ENCODE measurements at regions not wholly inside any gene's neighbourhood (a gene's known extent, or its start where the extent isn't known, plus 50 kb on each side); places are given as distances from the start of the nearest gene placed in this dataset.

DNA sequence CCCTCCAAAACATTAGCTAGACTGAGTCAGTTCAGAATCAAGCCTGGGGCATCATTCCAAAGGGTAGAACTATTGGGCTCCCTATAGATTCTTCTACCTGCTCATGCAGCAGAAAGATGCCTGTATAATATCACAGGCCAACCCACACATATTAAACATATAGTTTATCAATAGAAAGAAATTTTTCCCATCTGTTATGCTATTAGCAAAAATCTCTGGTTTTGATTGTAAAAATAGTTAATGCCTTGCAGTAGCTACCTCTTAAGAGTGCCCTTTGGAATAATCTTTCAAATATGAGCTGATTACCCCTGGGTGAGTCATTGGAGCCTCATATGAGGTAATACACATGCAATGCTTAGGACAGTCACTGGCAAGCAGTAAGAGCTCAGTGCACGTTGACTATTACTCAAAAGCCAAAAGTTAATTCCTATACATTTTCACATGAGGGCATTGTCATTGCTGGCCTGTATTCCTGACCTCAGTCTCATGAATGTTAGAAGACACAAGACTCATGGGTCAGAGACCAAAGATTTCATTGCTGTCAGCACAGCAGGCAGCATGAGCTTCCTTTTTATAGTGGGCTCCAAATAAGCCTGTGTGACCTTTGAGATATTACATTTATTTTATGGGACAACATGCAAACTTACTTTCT is 180.0 kb downstream of the FGFR2 start:
- in situ Hi-C loops (cut with HindIII; ENCODE audit: low pct_ligation_motif_present, low sequenced_read_pairs), result no loop called here
- DNase-seq, result no peak
- H3K36me3 ChIP-seq (replicated peaks), result no peaks in the 10 kb centered on the region

DNA sequence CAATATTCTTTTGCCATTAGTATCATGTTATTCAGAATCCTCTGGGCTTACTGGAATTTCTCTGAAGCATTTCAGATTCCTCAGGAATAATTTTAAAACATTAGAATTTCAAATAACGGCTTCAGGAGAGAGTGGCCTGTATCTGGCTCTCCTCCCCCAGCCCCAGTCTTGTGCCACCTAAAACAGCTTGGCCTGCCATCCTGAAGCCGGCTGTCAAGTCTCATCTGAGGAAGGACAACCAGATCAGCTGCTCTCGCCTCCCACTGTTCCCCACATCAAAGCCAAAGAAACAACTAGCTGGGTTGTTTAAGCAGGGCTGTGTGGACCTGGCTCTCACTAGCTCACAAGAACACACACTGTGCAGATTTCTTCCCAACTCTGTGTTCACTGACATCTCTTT is 178.2 kb downstream of the FGFR2 start:
- no peak overlapping the region for H3K27ac ChIP-seq
- H3K36me3 ChIP-seq (replicated peaks), result no peaks in the 10 kb centered on the region
- H3K27me3 ChIP-seq (replicated peaks), result no peaks in the 10 kb centered on the region
- no peak overlapping the region for H3K4me3 ChIP-seq (ENCODE audit: low read depth, low read length)
- in situ Hi-C loops (cut with HindIII; ENCODE audit: low pct_ligation_motif_present, low sequenced_read_pairs), result no loop called here
- TF ChIP-seq, protein P1, sequence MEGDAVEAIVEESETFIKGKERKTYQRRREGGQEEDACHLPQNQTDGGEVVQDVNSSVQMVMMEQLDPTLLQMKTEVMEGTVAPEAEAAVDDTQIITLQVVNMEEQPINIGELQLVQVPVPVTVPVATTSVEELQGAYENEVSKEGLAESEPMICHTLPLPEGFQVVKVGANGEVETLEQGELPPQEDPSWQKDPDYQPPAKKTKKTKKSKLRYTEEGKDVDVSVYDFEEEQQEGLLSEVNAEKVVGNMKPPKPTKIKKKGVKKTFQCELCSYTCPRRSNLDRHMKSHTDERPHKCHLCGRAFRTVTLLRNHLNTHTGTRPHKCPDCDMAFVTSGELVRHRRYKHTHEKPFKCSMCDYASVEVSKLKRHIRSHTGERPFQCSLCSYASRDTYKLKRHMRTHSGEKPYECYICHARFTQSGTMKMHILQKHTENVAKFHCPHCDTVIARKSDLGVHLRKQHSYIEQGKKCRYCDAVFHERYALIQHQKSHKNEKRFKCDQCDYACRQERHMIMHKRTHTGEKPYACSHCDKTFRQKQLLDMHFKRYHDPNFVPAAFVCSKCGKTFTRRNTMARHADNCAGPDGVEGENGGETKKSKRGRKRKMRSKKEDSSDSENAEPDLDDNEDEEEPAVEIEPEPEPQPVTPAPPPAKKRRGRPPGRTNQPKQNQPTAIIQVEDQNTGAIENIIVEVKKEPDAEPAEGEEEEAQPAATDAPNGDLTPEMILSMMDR (IDR thresholded peaks at IDR 0.05; ENCODE audit: low read depth, low read length, missing control alignments), result no peak
- no peak for DNase-seq

More for the DNA sequence above, 180.0 kb downstream of the FGFR2 start:
- no peak overlapping the region for H3K27ac ChIP-seq
- TF ChIP-seq, protein P1 (IDR thresholded peaks at IDR 0.05; ENCODE audit: low read depth, low read length, missing control alignments), result no peak
- no peak overlapping the region for H3K4me3 ChIP-seq (ENCODE audit: low read depth, low read length)
- H3K27me3 ChIP-seq (replicated peaks), result no peaks in the 10 kb centered on the region

DNA sequence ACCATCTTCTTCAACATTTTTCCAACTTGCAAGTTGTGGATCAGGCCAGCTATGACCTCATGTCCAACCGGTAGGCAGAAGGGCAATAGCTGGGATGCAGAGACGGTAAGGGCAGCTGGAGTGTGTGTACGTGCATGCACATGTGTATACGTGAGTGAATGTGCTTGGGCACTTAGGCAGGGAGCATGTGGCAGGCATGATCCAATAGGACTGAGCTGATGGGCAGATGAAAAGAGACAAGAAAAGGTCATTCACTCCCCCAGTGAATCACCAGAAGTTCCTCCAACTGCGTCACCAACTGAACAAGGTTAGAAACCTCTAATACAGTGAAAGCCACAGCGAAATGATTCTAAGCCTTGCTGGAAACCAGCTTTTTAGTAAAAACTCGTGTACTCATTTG is 176.1 kb downstream of the FGFR2 start:
- Histone ChIP-seq H3K27ac (no peak overlapping the region), H3K4me3 (ENCODE audit: low read depth, low read length) (no peak overlapping the region), H3K27me3 (replicated peaks) (no peaks in the 10 kb centered on the region), H3K36me3 (replicated peaks) (no peaks in the 10 kb centered on the region)
- TF ChIP-seq, protein P1 (IDR thresholded peaks at IDR 0.05; ENCODE audit: low read depth, low read length, missing control alignments), result no peak
- in situ Hi-C loops (cut with HindIII; ENCODE audit: low pct_ligation_motif_present, low sequenced_read_pairs), result no loop called here
- DNase-seq, result no peak

DNA sequence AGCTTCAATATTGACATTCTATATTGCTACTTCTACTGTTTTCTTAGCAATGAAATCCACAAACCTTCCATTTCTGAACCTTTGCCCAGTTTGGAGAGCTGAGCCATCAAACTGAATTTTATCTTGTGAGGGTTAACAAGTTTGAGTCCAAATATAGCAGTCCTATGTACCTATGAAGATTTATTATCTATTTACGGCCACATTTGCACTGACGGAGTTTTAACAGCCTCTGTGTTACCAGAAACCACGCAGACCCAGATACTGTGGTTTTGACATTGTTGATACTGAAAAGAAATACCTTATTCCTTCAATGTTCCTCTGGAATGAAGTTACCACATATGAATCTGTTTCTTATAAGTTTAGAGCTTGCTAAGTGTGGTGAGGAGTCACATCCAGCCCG is 172.6 kb downstream of the FGFR2 start:
- in situ Hi-C loops (cut with HindIII; ENCODE audit: low pct_ligation_motif_present, low sequenced_read_pairs), result no loop called here
- TF ChIP-seq, protein P1 (IDR thresholded peaks at IDR 0.05; ENCODE audit: low read depth, low read length, missing control alignments), result no peak
- no peak for DNase-seq
- H3K27ac ChIP-seq, result no peak overlapping the region
- H3K27me3 ChIP-seq (replicated peaks), result no peaks in the 10 kb centered on the region
- H3K4me3 ChIP-seq (ENCODE audit: low read depth, low read length), result no peak overlapping the region
- H3K36me3 ChIP-seq (replicated peaks), result no peaks in the 10 kb centered on the region

DNA sequence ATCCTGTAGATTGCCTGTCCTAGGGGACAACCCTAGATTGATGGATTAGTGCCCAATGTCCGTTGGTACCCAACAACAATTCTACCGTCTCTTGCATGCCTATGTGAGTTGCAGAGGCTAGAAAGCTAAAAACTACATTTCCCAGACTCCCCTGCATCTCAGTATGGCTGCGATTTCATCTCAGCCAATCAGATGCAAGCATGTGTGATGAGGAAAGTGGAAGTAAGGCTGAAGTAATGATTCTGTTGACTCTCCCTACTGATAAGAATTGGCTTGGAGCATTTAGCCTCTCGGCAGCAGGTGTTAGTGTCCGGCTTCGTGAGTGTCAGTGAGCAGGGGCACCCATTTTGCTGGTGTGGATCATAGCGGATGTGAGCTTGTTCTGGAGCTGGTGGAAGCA is 171.9 kb downstream of the FGFR2 start:
- in situ Hi-C loops (cut with HindIII; ENCODE audit: low pct_ligation_motif_present, low sequenced_read_pairs), result no loop called here
- DNase-seq, result no peak
- Histone ChIP-seq H3K36me3 (replicated peaks) (no peaks in the 10 kb centered on the region), H3K4me3 (ENCODE audit: low read depth, low read length) (no peak overlapping the region), H3K27me3 (replicated peaks) (no peaks in the 10 kb centered on the region), H3K27ac (no peak overlapping the region)
- TF ChIP-seq, protein P1 (IDR thresholded peaks at IDR 0.05; ENCODE audit: low read depth, low read length, missing control alignments), result no peak
